ENCODE measurements at regions not wholly inside any gene's neighbourhood (a gene's known extent, or its start where the extent isn't known, plus 50 kb on each side); places are given as distances from the start of the nearest gene placed in this dataset.
A peak's percentile ranks its signal among the peaks of the same experiment; 100 is the strongest.

- Mint-ChIP-seq H3K4me1 (peaks cover 6% of the 10 kb centered on the region), H3K27ac (no peak overlapping the region), H3K9me3 (no peaks in the 10 kb centered on the region), H3K4me3 (no peak overlapping the region), H3K27me3 (ENCODE audit: low read depth) (peaks cover 16% of the 10 kb centered on the region), H3K36me3 (ENCODE audit: low read depth) (no peaks in the 10 kb centered on the region)
- TF ChIP-seq CTCF (IDR thresholded peaks at IDR 0.05; ENCODE audit: unreplicated experiment in 3 of 3), result no peak
Measured at GRCh38 chr16:20167323-20167722, 93.6 kb upstream of the GPR139 start.

DNA sequence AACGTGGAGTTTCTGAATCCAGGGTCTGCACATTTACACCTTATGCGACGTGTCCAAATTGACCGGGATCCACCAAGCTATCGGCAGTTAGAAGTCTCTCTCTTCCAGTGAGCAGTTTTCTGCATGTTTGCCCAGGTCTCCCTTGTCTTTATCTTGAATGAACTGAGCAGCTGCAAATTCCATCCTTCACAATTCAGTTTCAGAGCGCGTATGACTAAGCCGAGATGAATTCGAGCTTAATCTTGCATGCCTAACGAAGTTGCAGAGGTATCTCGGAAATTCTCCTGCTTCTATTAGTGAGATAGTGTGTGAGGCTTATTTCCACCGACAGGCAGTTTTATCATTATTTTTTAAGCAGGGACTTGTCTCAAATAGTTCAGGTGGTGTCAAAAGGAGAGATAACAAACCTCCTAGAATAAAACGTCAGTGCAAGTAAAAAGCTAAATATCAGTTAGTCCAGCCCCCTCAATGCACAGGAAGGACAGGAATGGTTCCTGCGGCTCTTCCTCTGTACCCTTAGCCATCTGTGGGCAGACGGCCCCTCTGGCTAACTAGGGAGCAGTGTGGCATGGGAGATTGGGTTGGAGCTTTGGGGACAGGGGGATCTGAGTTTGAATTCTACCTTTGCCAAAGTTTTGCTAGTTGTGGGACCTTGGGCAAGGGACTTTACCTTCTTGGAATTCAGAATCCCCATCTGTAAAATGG lies 93.0 kb upstream of the GPR139 start:
- TF ChIP-seq CTCF (IDR thresholded peaks at IDR 0.05; ENCODE audit: unreplicated experiment in 3 of 3), result no peak
- Mint-ChIP-seq H3K9me3 (no peaks in the 10 kb centered on the region), H3K4me1 (peaks cover 6% of the 10 kb centered on the region), H3K27ac (peak overlapping the region in 1 of 3 experiments; percentile 41), H3K27me3 (ENCODE audit: low read depth) (peaks cover 16% of the 10 kb centered on the region), H3K36me3 (ENCODE audit: low read depth) (no peaks in the 10 kb centered on the region), H3K4me3 (no peak overlapping the region)

- H3K36me3 Mint-ChIP-seq (ENCODE audit: low read depth), result no peaks in the 10 kb centered on the region
- H3K9me3 Mint-ChIP-seq, result peaks cover 6% of the 10 kb centered on the region
- TF ChIP-seq CTCF (IDR thresholded peaks at IDR 0.05; ENCODE audit: unreplicated experiment in 3 of 3), result no peak
- H3K4me1 Mint-ChIP-seq, result no peaks in the 10 kb centered on the region
- no peaks in the 10 kb centered on the region for H3K27me3 Mint-ChIP-seq (ENCODE audit: low read depth)
- H3K4me3 Mint-ChIP-seq, result no peak overlapping the region
- no peak overlapping the region for H3K27ac Mint-ChIP-seq
Measured at GRCh38 chr16:20153444-20153843, 79.8 kb upstream of the GPR139 start.

- Mint-ChIP-seq H3K27me3 (ENCODE audit: low read depth) (no peaks in the 10 kb centered on the region), H3K4me3 (no peak overlapping the region), H3K4me1 (no peaks in the 10 kb centered on the region), H3K36me3 (ENCODE audit: low read depth) (no peaks in the 10 kb centered on the region), H3K9me3 (no peaks in the 10 kb centered on the region), H3K27ac (no peak overlapping the region)
- TF ChIP-seq CTCF (IDR thresholded peaks at IDR 0.05; ENCODE audit: unreplicated experiment in 3 of 3), result no peak
Measured at GRCh38 chr16:20147091-20147490, 73.4 kb upstream of the GPR139 start.

DNA sequence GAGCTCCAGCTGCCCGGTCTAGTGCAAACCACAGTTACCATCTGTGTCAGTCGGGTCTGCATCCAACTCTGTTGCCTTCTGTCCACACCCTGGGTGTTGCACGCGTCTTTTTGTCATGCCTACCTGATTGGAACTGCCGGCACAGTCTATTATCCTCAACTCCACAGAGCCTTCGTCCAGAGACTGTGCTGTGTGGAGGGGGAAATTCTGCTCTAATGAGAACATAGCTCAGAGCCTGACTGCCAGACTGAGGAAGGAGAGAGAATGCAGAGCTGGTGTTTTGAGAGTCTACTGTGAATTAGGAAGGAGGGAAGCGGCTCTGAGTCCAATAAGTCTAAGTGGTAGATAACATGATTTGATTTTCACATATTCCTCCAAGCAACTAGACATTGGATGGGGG lies 68.3 kb upstream of the GPR139 start:
- H3K4me1 Mint-ChIP-seq, result no peaks in the 10 kb centered on the region
- no peak overlapping the region for H3K4me3 Mint-ChIP-seq
- no peak overlapping the region for H3K27ac Mint-ChIP-seq
- H3K27me3 Mint-ChIP-seq (ENCODE audit: low read depth), result no peaks in the 10 kb centered on the region
- H3K36me3 Mint-ChIP-seq (ENCODE audit: low read depth), result no peaks in the 10 kb centered on the region
- no peaks in the 10 kb centered on the region for H3K9me3 Mint-ChIP-seq
- TF ChIP-seq CTCF (IDR thresholded peaks at IDR 0.05; ENCODE audit: unreplicated experiment in 3 of 3), result no peak

GRCh38 chr16:20137909-20138308 lies 64.2 kb upstream of the GPR139 start:
- Mint-ChIP-seq H3K9me3 (no peaks in the 10 kb centered on the region), H3K27me3 (ENCODE audit: low read depth) (peaks cover 3% of the 10 kb centered on the region), H3K4me1 (no peaks in the 10 kb centered on the region)

More at GRCh38 chr16:20137909-20138308, 64.2 kb upstream of the GPR139 start:
- Mint-ChIP-seq H3K4me3 (no peak overlapping the region), H3K36me3 (ENCODE audit: low read depth) (no peaks in the 10 kb centered on the region), H3K27ac (no peak overlapping the region)
- TF ChIP-seq CTCF (IDR thresholded peaks at IDR 0.05; ENCODE audit: unreplicated experiment in 3 of 3), result no peak
